Sigmoid colon (tissue), 6 donors: ENCODE measurements at regions not wholly inside any gene's neighbourhood (a gene's known extent, or its start where the extent isn't known, plus 50 kb on each side); places are given as distances from the start of the nearest gene placed in this dataset.
A peak's percentile ranks its signal among the peaks of the same experiment; 100 is the strongest.

ENCODE experiments used
- DNase-seq: peaks from one replicate; pipeline ENCODE4 v3.0.0-alpha.2; 2019
- H3K27ac ChIP-seq, 4 donors: fragments of 200-600 bp; sonication (generic); one replicate each; pipeline ENCODE4 v1.5.1; 2016 to 2019; ENCODE audit warnings: mild to moderate bottlenecking in 1 of 4
- H3K27me3 ChIP-seq, 3 donors: fragments of 200-600 bp; sonication (generic); one replicate each; pipeline ENCODE4 v1.5.1; 2019; ENCODE audit warnings: mild to moderate bottlenecking in 1 of 3
- H3K36me3 ChIP-seq, 4 donors: fragments of 200-600 bp; sonication (generic); one replicate each; pipeline ENCODE4 v1.5.1; 2016 to 2019
- H3K4me1 ChIP-seq, 4 donors: fragments of 200-600 bp; sonication (generic); one replicate each; pipeline ENCODE4 v1.5.1; 2017 to 2019
- H3K4me3 ChIP-seq, 4 donors: fragments of 200-600 bp; sonication (generic); one replicate each; pipeline ENCODE4 v1.5.1; 2017 to 2019; ENCODE audit warnings: mild to moderate bottlenecking in 2 of 4, moderate library complexity in 1 of 4
- H3K9me3 ChIP-seq, 4 donors: fragments of 200-600 bp in 3 of 4; sonication (generic) in 3 of 4; one replicate each; pipeline versions ENCODE4 v1.5.1 to v1.6.1; 2013 to 2019
- CTCF ChIP-seq, 4 experiments: fragments of 450-650 bp in 3 of 4; fragments of 200-600 bp in 1 of 4; IDR thresholded peaks; one replicate each; pipeline ENCODE4 v1.5.1; 2016 to 2019; ENCODE audit warnings: antibody characterized with exemption in 4 of 4, mild to moderate bottlenecking in 3 of 4, moderate library complexity in 2 of 4
- EP300 ChIP-seq, 4 donors: sonication (generic); formaldehyde crosslinking; IDR thresholded peaks; one replicate each; pipeline ENCODE4 v1.6.1; 2017; ENCODE audit warnings: antibody characterized with exemption in 4 of 4
- POLR2A ChIP-seq, 2 donors: fragments of 450-650 bp; IDR thresholded peaks; one replicate each; pipeline ENCODE4 v1.6.1; 2016; ENCODE audit warnings: antibody characterized with exemption in 2 of 2, mild to moderate bottlenecking in 2 of 2, moderate library complexity in 2 of 2
- POLR2AphosphoS5 ChIP-seq, 4 donors: sonication (generic); formaldehyde crosslinking; IDR thresholded peaks; one replicate each; pipeline ENCODE4 v1.6.1; 2017; ENCODE audit warnings: antibody characterized with exemption in 4 of 4
- WGBS, 2 donors: extraction: QIAGEN DNeasy Blood & Tissue Kit; methylation state at CpG; one replicate each; pipeline ENCODE4 v1.1.7; 2013; 5-methylcytosine and 5-hydroxymethylcytosine counted together
- intact Hi-C: fragments of 100-400 bp; cut with DNase I; formaldehyde crosslinking; loops from one replicate; pipeline ENCODE4 v1.15.1; 2023
- donor health status: healthy with polysubstance abuse.
- donor health status: healthy.

- 51 to 79% methylated on average over 4 of the region's 4 CpGs for WGBS, 2 donors
- intact Hi-C loops: no loop called here
- H3K9me3 ChIP-seq: no peaks in the 10 kb centered on the region
- no peaks in the 10 kb centered on the region for H3K27me3 ChIP-seq
- peaks cover 0 to 51% (median 50%) of the 10 kb centered on the region in 4 donors for H3K4me1 ChIP-seq
- peak overlapping the region in 1 of 4 donors; percentile 84 for H3K27ac ChIP-seq
- DNase-seq: no peak
- H3K4me3 ChIP-seq: no peak overlapping the region
- no peak for TF ChIP-seq EP300 (IDR thresholded peaks at IDR 0.05)
- H3K36me3 ChIP-seq: no peaks in the 10 kb centered on the region
Measured at GRCh38 chr10:121290674-121291073, 307.6 kb downstream of the FGFR2 start.

DNA sequence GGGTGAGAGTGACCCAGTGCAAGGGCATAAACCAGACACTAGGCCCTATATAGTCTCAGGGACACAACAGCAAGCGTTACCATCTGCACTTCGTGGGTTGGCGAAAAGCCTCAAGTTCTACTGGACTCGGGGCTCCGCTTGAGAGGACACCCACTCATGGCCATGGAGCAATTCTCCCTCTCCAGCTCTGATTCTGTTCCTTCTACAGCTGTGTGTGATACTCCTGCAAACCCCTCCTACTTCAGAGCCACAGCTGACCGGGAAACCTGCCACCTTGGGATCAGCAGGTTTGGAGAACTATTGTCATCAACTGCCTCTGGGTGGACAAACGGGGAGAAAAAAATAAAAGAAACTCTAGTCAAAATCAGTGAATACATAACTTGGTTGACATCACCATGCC is 306.9 kb downstream of the FGFR2 start:
- Histone ChIP-seq H3K9me3 (no peaks in the 10 kb centered on the region), H3K4me3 (no peak overlapping the region), H3K4me1 (peaks cover 0 to 52% (median 51%) of the 10 kb centered on the region in 4 donors), H3K36me3 (no peaks in the 10 kb centered on the region), H3K27me3 (no peaks in the 10 kb centered on the region), H3K27ac (peak overlapping the region in 3 of 4 donors; percentile 1 to 84 (median 76))
- TF ChIP-seq POLR2A (IDR thresholded peaks at IDR 0.05) (no peak), POLR2AphosphoS5 (IDR thresholded peaks at IDR 0.05) (no peak)
- DNase-seq: no peak
- WGBS, 2 donors: 84 to 88% methylated on average over 7 of the region's 7 CpGs
- intact Hi-C loops: no loop called here

DNA sequence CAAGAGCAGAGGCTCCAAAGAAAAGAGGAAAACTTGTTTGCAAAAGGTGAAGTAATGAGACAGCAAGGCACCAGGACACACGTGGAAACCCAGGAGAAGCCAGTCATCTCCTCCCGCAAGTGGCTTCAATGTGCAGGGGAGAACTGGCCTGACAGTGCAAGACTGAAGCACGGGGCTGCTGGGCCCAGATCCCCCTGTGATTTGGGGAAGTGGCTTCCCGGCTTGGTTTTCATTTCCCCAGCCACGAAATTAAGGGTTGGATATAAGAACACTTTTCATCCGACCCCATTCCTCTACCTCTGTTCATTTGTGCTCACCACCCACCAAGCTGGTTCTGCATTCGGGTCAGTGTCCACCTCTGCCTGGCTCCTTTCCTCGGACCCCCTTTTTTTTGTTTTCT is 306.4 kb downstream of the FGFR2 start:
- TF ChIP-seq POLR2AphosphoS5 (IDR thresholded peaks at IDR 0.05) (no peak), POLR2A (IDR thresholded peaks at IDR 0.05) (no peak), CTCF (IDR thresholded peaks at IDR 0.05) (no peak), EP300 (IDR thresholded peaks at IDR 0.05) (no peak)
- intact Hi-C loops: no loop called here
- 52 to 76% methylated on average over 8 of the region's 8 CpGs for WGBS, 2 donors
- H3K27ac ChIP-seq: peak overlapping the region in 3 of 4 donors; percentile 72 to 84 (median 76)
- no peak for DNase-seq
- H3K27me3 ChIP-seq: no peaks in the 10 kb centered on the region
- H3K4me1 ChIP-seq: peaks cover 0 to 52% (median 51%) of the 10 kb centered on the region in 4 donors
- no peaks in the 10 kb centered on the region for H3K36me3 ChIP-seq
- H3K4me3 ChIP-seq: no peak overlapping the region
- H3K9me3 ChIP-seq: no peaks in the 10 kb centered on the region

DNA sequence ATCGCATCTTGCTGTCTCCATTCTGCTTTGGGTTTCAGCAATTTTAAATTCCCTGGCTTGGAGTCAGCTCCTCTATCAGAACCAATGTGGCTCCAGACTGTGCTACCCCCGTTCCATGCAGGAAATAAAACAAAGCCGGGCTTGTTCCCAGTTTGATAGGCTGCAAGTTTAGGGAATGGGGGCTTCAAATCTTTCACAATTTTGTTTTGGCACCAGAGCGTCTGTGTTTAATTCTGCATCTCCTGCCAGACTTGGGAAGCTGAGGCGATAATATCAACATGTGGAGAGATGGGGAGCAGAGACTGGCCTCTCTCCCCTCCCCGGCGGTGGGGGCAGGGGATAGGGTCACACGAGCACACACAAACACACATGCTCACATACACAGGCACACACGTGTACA is 305.9 kb downstream of the FGFR2 start:
- DNase-seq: no peak
- intact Hi-C loops: no loop called here
- Histone ChIP-seq H3K27ac (peak overlapping the region in 3 of 4 donors; percentile 72 to 84 (median 76)), H3K27me3 (no peaks in the 10 kb centered on the region), H3K9me3 (no peaks in the 10 kb centered on the region), H3K4me3 (no peak overlapping the region), H3K36me3 (no peaks in the 10 kb centered on the region), H3K4me1 (peaks cover 0 to 52% (median 51%) of the 10 kb centered on the region in 4 donors)
- 71 to 81% methylated on average over 9 of the region's 9 CpGs for WGBS, 2 donors
- TF ChIP-seq POLR2A (IDR thresholded peaks at IDR 0.05): no peak
- TF ChIP-seq CTCF (IDR thresholded peaks at IDR 0.05): no peak
- no peak for TF ChIP-seq EP300 (IDR thresholded peaks at IDR 0.05)
- no peak for TF ChIP-seq POLR2AphosphoS5 (IDR thresholded peaks at IDR 0.05)

DNA sequence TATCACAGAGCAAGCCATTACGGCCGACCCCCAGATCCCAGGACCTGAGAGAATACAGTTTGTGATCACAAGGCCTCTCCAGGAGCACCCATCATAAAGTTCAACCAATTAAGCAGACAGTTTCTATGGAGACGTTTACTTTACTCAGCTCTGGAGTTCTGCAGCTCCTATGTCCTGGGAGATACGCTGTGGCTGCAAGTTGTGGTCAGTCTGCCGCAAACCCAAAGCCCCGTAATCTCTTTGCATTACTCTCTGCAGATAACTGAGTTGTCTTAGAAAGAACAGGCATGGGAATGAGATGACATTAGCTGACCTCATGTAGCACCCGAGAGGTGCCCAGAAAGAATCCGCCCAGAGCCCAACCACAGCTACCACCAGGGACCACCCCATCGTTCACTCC is 305.1 kb downstream of the FGFR2 start:
- Histone ChIP-seq H3K36me3 (no peaks in the 10 kb centered on the region), H3K27ac (peak overlapping the region in 3 of 4 donors; percentile 72 to 84 (median 76)), H3K4me3 (no peak overlapping the region), H3K9me3 (no peaks in the 10 kb centered on the region), H3K27me3 (no peaks in the 10 kb centered on the region), H3K4me1 (peaks cover 0 to 47% (median 45%) of the 10 kb centered on the region in 4 donors)
- DNase-seq: no peak
- TF ChIP-seq POLR2AphosphoS5 (IDR thresholded peaks at IDR 0.05) (no peak), CTCF (IDR thresholded peaks at IDR 0.05) (no peak), EP300 (IDR thresholded peaks at IDR 0.05) (no peak), POLR2A (IDR thresholded peaks at IDR 0.05) (no peak)
- intact Hi-C loops: no loop called here
- WGBS, 2 donors: 37 to 67% methylated on average over 9 of the region's 9 CpGs

GRCh38 chr10:121294630-121295029 is 303.6 kb downstream of the FGFR2 start:
- TF ChIP-seq CTCF (IDR thresholded peaks at IDR 0.05) (no peak), POLR2A (IDR thresholded peaks at IDR 0.05) (no peak), EP300 (IDR thresholded peaks at IDR 0.05) (peak in 2 of 4 donors; percentile 15 to 58), POLR2AphosphoS5 (IDR thresholded peaks at IDR 0.05) (peak in 2 of 4 donors; percentile 47 to 65)
- no peak overlapping the region for H3K4me3 ChIP-seq
- H3K9me3 ChIP-seq: no peaks in the 10 kb centered on the region
- 86 to 93% methylated on average over 3 of the region's 3 CpGs for WGBS, 2 donors
- H3K27me3 ChIP-seq: no peaks in the 10 kb centered on the region
- H3K4me1 ChIP-seq: peaks cover 0 to 48% (median 40%) of the 10 kb centered on the region in 4 donors
- DNase-seq: no peak
- H3K36me3 ChIP-seq: no peaks in the 10 kb centered on the region
- intact Hi-C loops: loop anchor here (5.0 kb wide), 1 partner anchor 157 kb away; no protein-coding TSS in a partner anchor
- peak overlapping the region in 3 of 4 donors; percentile 72 to 84 (median 76) for H3K27ac ChIP-seq
